ENCODE measurements at regions not wholly inside any gene's neighbourhood (a gene's known extent, or its start where the extent isn't known, plus 50 kb on each side); places are given as distances from the start of the nearest gene placed in this dataset.

- intact Hi-C loops (cut with DNase I; ENCODE audit: low total_unique reads), result no loop called here
- H3K9me3 ChIP-seq, result peaks cover 0 to 30% (median 16%) of the 10 kb centered on the region in 8 donors
- H3K4me1 ChIP-seq, result peaks cover 0 to 3% (median 0%) of the 10 kb centered on the region in 6 donors
- H3K27me3 ChIP-seq (replicated peaks in 1 of 7), result peaks cover 0 to 9% (median 0%) of the 10 kb centered on the region in 7 donors
- no peak overlapping the region for H3K27ac ChIP-seq
- WGBS, 5 donors, result 43 to 79% (median 67%) methylated on average over 1 of the region's 1 CpG
- H3K4me3 ChIP-seq, result no peak overlapping the region
- no peak for DNase-seq
- H3K36me3 ChIP-seq, result no peaks in the 10 kb centered on the region
- TF ChIP-seq POLR2A (IDR thresholded peaks at IDR 0.05), result no peak
- no peak for TF ChIP-seq POLR2AphosphoS5 (IDR thresholded peaks at IDR 0.05)
- no peak for TF ChIP-seq CTCF (IDR thresholded peaks at IDR 0.05 in 8 of 11, conservative IDR thresholded peaks at IDR 0.05 in 3 of 11)
These were observed 85.9 kb downstream of the PXDC1 start for GRCh38 chr6:3665608-3666007.

- peaks cover 0 to 3% (median 0%) of the 10 kb centered on the region in 6 donors for H3K4me1 ChIP-seq
- DNase-seq, result no peak
- WGBS, 5 donors, result 91 to 92% (median 92%) methylated on average over 8 of the region's 8 CpGs
- no peak for TF ChIP-seq POLR2AphosphoS5 (IDR thresholded peaks at IDR 0.05)
- no peak for TF ChIP-seq CTCF (IDR thresholded peaks at IDR 0.05 in 8 of 11, conservative IDR thresholded peaks at IDR 0.05 in 3 of 11)
- no peak for TF ChIP-seq POLR2A (IDR thresholded peaks at IDR 0.05)
- no peaks in the 10 kb centered on the region for H3K36me3 ChIP-seq
- no peak overlapping the region for H3K4me3 ChIP-seq
- H3K27me3 ChIP-seq (replicated peaks in 1 of 7), result peaks cover 0 to 9% (median 0%) of the 10 kb centered on the region in 7 donors
- peaks cover 0 to 26% (median 13%) of the 10 kb centered on the region in 8 donors for H3K9me3 ChIP-seq
- intact Hi-C loops (cut with DNase I; ENCODE audit: low total_unique reads), result no loop called here
- H3K27ac ChIP-seq, result no peak overlapping the region
These were observed 86.9 kb downstream of the PXDC1 start for GRCh38 chr6:3664625-3665041.

DNA sequence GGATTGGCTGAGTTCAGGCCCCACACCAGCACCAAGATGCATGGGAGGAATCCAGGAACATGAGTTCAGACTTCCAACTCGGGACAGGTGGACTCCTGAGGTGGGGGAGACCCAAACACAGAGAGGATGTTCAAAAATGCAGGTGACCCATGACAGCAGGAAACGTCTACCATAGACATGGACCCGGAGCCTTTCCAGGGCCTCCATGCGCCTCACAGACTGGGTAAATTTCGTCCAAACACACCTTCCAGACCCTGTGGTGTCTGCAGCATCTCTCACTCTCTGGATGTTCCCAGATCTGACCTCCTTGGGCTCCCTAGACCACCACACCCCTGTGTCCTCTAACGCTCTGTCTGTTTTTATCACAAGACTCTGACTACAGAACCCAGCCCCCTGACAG is 87.7 kb downstream of the PXDC1 start:
- TF ChIP-seq POLR2AphosphoS5 (IDR thresholded peaks at IDR 0.05), result no peak
- TF ChIP-seq CTCF (IDR thresholded peaks at IDR 0.05 in 8 of 11, conservative IDR thresholded peaks at IDR 0.05 in 3 of 11), result no peak
- TF ChIP-seq POLR2A (IDR thresholded peaks at IDR 0.05), result no peak
- 81 to 92% (median 82%) methylated on average over 6 of the region's 6 CpGs for WGBS, 5 donors
- peaks cover 0 to 3% (median 0%) of the 10 kb centered on the region in 6 donors for H3K4me1 ChIP-seq
- intact Hi-C loops (cut with DNase I; ENCODE audit: low total_unique reads), result no loop called here
- H3K4me3 ChIP-seq, result no peak overlapping the region
- no peaks in the 10 kb centered on the region for H3K36me3 ChIP-seq
- H3K9me3 ChIP-seq, result peaks cover 0 to 18% (median 5%) of the 10 kb centered on the region in 8 donors
- H3K27ac ChIP-seq, result no peak overlapping the region
- H3K27me3 ChIP-seq (replicated peaks in 1 of 7), result peaks cover 0 to 9% (median 0%) of the 10 kb centered on the region in 7 donors
- DNase-seq, result no peak

- H3K27ac ChIP-seq, result no peak overlapping the region
- peaks cover 0 to 9% (median 0%) of the 10 kb centered on the region in 7 donors for H3K27me3 ChIP-seq (replicated peaks in 1 of 7)
- H3K4me1 ChIP-seq, result peaks cover 0 to 3% (median 0%) of the 10 kb centered on the region in 6 donors
- TF ChIP-seq CTCF (IDR thresholded peaks at IDR 0.05 in 8 of 11, conservative IDR thresholded peaks at IDR 0.05 in 3 of 11) (no peak), POLR2A (IDR thresholded peaks at IDR 0.05) (no peak), POLR2AphosphoS5 (IDR thresholded peaks at IDR 0.05) (no peak)
- 63 to 90% (median 66%) methylated on average over 8 of the region's 8 CpGs for WGBS, 5 donors
- DNase-seq, result no peak
- H3K36me3 ChIP-seq, result no peaks in the 10 kb centered on the region
- H3K4me3 ChIP-seq, result no peak overlapping the region
- intact Hi-C loops (cut with DNase I; ENCODE audit: low total_unique reads), result no loop called here
- peaks cover 0 to 13% (median 0%) of the 10 kb centered on the region in 8 donors for H3K9me3 ChIP-seq
These were observed 88.4 kb downstream of the PXDC1 start for GRCh38 chr6:3663081-3663480.

Data from spleen (tissue), 11 donors.